SK-N-SH treated with all-trans-retinoic acid at 6 μM for 48 hours (cell line): ENCODE measurements at regions not wholly inside any gene's neighbourhood (a gene's known extent, or its start where the extent isn't known, plus 50 kb on each side); places are given as distances from the start of the nearest gene placed in this dataset.

Source experiments
- ESRRG ChIP-seq: fragments of 250-450 bp; sonication (Bioruptor Pico); IDR thresholded peaks from 2 replicates; pipeline ENCODE4 v1.6.1; 2021; ENCODE audit warnings: mild to moderate bottlenecking
- TSHZ2 ChIP-seq: fragments of 250-450 bp; sonication (Bioruptor Pico); IDR thresholded peaks from 2 replicates; pipeline ENCODE4 v1.5.0; 2020; ENCODE audit warnings: mild to moderate bottlenecking, moderate library complexity
- ZNF8 ChIP-seq: fragments of 450-650 bp; formaldehyde crosslinking; IDR thresholded peaks from 2 replicates; pipeline ENCODE4 v1.5.0; 2020; ENCODE audit warnings: mild to moderate bottlenecking, moderate library complexity

- TF ChIP-seq ZNF8 (no peak), ESRRG (CRISPR knock-in tag) (no peak), TSHZ2 (CRISPR knock-in tag) (no peak)
These were observed 334.5 kb downstream of the HDGFL1 start for GRCh38 chr6:22903826-22904225.
